ENCODE measurements at regions not wholly inside any gene's neighbourhood (a gene's known extent, or its start where the extent isn't known, plus 50 kb on each side); places are given as distances from the start of the nearest gene placed in this dataset.

GRCh38 chr3:104429727-104430126 is 937.0 kb upstream of the ALCAM start (continued):
- TF ChIP-seq CTCF (IDR thresholded peaks at IDR 0.05; ENCODE audit: control extremely low read depth in 1 of 3, insufficient read depth in 1 of 3, low read depth in 1 of 3, low read length in 3 of 3) (no peak), YY1 (IDR thresholded peaks at IDR 0.05; ENCODE audit: low read depth, low read length) (no peak), CHD2 (IDR thresholded peaks at IDR 0.05; ENCODE audit: low read length) (no peak), BACH1 (IDR thresholded peaks at IDR 0.05; ENCODE audit: low read length) (no peak)
